ENCODE measurements at regions not wholly inside any gene's neighbourhood (a gene's known extent, or its start where the extent isn't known, plus 50 kb on each side); places are given as distances from the start of the nearest gene placed in this dataset.

GRCh38 chr17:62121025-62121730, 56.1 kb upstream of the MED13 start:
- whole genome bisulfite sequencing, 2 donors, result 31 to 52% methylated on average over 4 of the region's 4 CpGs
- intact Hi-C loops (cut with DNase I), result no loop called here
- H3K4me3 ChIP-seq, result no peak overlapping the region
- TF ChIP-seq POLR2AphosphoS5 (IDR thresholded peaks at IDR 0.05) (no peak), EP300 (IDR thresholded peaks at IDR 0.05) (no peak), POLR2A (IDR thresholded peaks at IDR 0.05) (no peak), CTCF (IDR thresholded peaks at IDR 0.05) (no peak)
- no peaks in the 10 kb centered on the region for H3K36me3 ChIP-seq
- H3K9me3 ChIP-seq, result no peaks in the 10 kb centered on the region
- peaks cover 0 to 6% (median 0%) of the 10 kb centered on the region in 3 donors for H3K27me3 ChIP-seq
- no peak overlapping the region for H3K27ac ChIP-seq
- no peak for DNase-seq
- no peaks in the 10 kb centered on the region for H3K4me1 ChIP-seq

GRCh38 chr17:62119373-62119772, 54.3 kb upstream of the MED13 start:
- WGBS, 2 donors, result 66 to 87% methylated on average over 2 of the region's 2 CpGs
- intact Hi-C loops (cut with DNase I), result no loop called here
- DNase-seq, result no peak
- no peak overlapping the region for H3K27ac ChIP-seq
- no peaks in the 10 kb centered on the region for H3K4me1 ChIP-seq
- H3K36me3 ChIP-seq, result no peaks in the 10 kb centered on the region
- H3K9me3 ChIP-seq, result no peaks in the 10 kb centered on the region
- H3K4me3 ChIP-seq, result no peak overlapping the region
- peaks cover 0 to 6% (median 0%) of the 10 kb centered on the region in 3 donors for H3K27me3 ChIP-seq
- no peak for TF ChIP-seq POLR2A (IDR thresholded peaks at IDR 0.05)
- no peak for TF ChIP-seq EP300 (IDR thresholded peaks at IDR 0.05)
- TF ChIP-seq CTCF (IDR thresholded peaks at IDR 0.05), result no peak
- no peak for TF ChIP-seq POLR2AphosphoS5 (IDR thresholded peaks at IDR 0.05)

Small RNAs in the stretch of these regions (small RNA-seq; reads per million reads assigned to genes)
- 0 reads per million in 3 donors for gene RF00019

Measured in sigmoid colon (tissue), 6 donors.